T-helper 9 cell (primary cell): ENCODE measurements at regions not wholly inside any gene's neighbourhood (a gene's known extent, or its start where the extent isn't known, plus 50 kb on each side); places are given as distances from the start of the nearest gene placed in this dataset.

Experiments used
- DNase-seq: peaks from one replicate; pipeline ENCODE4 v3.0.0-alpha.2; 2020

GRCh38 chr11:25990406-25990805, 341.5 kb upstream of the ANO3 start:
- no peak for DNase-seq

- DNase-seq, result no peak
Observed at GRCh38 chr11:25991476-25991875, 340.5 kb upstream of the ANO3 start.

- no peak for DNase-seq
Observed at GRCh38 chr11:25992294-25992693, 339.6 kb upstream of the ANO3 start.

DNA sequence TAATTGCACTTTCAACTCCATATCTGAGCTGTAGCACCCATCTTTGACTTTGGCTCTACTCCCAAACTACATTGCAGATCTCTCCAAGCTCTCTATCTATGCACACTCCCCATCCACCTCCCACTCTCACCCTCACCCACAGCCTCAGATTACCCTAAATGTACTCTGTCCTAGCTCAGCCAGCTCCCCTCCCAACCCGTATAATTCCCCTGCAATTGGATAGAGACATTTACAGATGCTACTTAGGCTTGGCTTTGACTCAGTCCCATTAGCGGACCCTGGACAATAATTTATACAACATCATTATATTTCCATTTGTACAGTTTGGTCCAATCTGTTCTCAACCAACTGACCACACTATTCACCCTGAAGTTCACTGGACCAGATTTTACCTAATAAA, 338.9 kb upstream of the ANO3 start:
- no peak for DNase-seq

DNA sequence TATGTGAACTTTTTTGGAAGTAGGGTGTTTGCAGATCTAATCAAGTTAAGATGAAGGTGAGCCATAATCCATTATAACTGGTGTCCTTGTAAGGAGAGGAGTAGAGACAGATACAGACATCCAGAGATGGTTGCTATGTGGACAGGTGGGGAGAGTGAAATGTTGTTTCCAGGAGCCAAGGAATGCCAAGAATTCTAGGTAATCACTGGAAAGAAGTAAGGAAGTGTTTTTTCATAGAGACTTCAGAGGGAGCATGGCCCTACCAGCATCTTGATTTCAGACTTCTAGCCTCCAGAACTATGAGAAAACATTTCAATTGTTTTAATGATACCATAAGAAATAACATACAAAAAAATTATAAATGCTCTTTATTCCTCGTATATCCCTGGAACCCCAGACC, 320.5 kb upstream of the ANO3 start:
- no peak for DNase-seq

GRCh38 chr11:26014456-26015115, 317.3 kb upstream of the ANO3 start:
- no peak for DNase-seq

DNA sequence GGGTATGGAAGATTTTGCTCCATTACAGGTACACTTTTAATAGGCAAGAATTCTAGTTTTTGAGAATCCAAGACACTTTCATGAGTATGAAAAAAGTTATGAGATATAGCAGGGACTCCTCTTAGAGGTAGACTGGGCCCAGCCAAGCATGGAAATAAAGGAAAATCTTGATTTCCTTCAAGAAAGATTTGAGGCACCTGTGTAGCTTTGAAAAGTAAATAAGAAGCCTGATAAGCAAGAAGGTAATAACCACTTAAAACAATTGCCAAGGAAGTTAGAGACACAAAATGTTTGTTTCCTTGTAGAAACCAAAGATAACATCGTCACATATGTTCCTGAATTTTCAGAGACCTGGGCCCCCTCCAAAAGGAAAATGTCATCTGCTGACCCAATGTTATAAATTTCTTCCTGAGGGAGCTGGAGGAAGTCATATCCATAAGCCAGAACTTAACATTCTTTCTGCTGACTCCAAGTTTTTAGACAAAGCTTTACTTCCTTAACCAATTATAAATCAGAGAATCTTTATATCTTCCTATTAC, 314.5 kb upstream of the ANO3 start:
- DNase-seq, result no peak

- DNase-seq, result no peak
Observed at GRCh38 chr11:26017903-26018302, 314.0 kb upstream of the ANO3 start.

DNA sequence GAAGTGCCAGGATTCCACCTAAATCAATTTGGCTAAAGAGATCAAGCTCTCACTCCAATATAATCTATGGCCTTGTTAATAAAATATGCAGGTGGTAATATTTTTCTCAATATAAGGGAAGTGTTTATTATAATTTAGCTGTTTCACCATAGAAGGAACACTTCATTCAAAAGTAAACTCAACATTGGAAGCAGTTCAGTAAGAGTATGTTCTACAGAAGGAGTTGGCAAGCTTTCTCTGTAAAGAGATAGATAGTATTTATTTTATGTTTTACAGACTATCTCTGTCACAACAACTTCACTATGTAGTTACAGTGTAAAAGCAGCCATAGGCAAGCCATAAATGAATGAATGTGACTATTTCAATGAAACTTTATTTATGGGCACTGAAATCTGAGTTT, 313.6 kb upstream of the ANO3 start:
- no peak for DNase-seq

DNA sequence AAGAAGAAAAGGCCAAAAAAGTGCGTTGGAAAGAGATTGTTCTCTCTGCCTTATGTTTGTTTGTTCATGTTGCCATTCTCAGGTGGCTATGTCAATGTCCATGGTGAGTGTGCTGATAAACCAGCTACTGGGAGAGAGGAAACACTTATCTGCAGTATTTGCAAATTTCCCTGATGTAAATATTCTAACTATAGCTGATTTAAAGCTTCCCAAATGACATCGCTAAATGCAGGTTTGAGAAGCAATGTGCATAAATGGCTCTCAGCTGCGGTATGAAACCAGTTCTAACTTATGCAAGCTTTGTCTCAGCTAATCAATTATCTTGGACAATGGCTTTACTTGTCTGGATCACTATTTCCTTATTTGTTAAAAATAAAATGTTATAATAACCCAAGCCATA, 312.5 kb upstream of the ANO3 start:
- no peak for DNase-seq

DNA sequence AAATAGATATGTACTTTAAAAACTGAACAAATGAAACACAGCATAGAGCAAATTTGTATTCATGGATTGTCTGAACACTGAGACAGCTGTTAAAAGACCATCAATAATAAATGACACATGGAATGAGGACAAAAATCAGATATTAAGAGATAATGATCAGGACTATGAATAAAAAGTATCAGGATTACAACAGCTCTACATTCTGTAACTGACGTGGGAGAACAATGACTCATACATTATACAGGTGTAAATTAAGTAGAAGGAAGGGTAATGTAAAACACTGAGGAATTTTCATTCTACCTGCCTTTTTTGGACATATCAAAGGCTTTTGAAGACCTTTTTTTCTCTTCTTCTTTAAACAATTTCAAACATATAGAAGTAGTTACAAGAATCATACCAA, 310.9 kb upstream of the ANO3 start:
- no peak for DNase-seq

- DNase-seq, result no peak
Observed at GRCh38 chr11:26023057-26023456, 308.9 kb upstream of the ANO3 start.

DNA sequence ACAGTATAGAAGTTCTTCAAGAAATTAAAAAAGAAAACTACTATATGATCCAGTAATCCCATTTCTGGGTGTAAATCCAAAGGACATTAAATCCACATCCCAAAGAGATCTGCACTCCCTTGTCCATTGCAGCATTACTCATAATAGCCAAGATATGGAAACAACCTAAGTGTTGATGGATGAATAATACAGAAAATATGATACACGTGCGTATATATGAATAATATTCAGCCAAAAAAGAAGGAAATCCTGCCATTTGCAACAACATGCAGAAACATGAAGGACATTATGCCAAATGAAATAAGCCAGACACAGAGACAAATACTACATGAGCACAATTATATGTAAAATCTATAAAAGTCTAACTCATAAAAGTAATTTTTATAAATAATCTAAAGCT, 306.3 kb upstream of the ANO3 start:
- no peak for DNase-seq

DNA sequence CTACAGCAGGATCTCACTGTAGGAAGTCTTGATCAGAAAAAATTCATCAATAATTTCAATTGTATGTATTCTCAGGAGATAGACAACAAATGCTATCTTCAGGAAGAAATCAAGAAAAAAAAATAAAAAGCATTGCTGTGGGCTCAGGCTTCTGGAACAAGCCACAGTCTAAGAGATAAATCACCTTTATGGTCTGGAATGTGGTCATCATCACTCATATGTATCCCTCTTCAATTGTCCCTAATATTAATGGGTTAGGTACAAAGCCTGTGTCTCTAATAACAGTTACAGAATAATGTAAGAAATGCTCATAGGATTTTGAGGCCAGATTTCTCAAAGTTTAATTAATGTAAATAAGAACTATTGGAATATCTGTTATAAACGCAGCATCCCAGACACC, 305.9 kb upstream of the ANO3 start:
- no peak for DNase-seq

DNA sequence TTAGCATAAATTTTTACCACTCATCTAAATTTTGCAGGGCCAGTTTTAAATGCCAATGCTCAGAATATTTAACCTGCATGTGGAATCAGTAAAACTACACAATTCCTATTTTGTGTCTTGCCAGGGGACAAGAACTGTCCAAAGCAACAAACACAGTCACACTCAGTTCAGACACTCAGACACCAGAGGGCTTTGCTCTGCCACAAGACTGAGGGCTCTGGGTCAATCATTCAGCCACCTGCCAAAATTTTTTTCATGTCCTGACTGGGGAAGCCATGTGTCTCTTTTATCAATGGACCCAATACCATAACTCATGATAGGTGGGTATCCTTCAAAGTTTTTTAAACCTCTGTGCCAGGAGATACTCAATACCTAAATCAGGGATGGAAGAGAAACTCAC, 304.0 kb upstream of the ANO3 start:
- no peak for DNase-seq

DNA sequence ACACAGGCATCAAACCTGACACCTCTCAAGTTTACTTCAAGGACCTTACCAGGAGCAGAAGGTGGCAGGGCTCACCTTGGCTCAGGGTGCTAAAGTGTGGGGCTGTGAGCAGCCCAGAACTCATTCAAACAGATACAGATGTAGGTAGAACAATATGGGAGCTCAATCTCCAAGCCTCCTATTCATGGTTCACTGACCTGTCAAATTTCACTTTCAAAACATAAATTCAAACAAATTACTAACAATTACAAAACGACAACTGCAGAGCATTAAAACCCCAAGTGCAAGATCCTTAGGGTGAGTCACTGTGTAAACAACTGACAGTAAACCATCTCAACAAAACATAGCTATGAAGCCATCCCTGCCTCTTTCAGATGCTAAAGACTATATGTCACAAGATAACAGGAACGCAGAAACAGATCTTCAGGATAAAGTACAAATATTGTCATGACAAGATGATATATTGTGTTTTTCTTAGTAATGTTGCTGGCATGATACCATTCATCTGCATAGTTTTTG, 303.5 kb upstream of the ANO3 start:
- no peak for DNase-seq

DNA sequence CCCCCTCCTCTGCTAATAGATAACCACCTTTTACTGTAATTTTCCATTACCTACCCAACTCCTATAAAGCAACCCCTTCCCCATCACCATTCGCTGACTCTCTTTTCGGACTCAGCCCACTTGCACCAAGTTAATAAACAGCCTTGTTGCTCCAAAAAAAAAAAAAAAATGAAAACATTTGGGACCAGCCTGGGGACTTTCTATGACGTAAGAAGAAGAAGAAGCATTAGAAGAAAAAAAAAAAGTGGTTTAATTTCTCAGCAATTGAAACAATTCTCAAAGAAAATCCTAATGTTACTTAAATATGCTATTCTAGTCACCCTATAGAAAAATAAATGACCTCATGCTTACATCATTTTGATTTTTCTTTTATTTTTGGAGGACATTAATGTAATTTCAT, 301.5 kb upstream of the ANO3 start:
- DNase-seq, result no peak

- no peak for DNase-seq
Observed at GRCh38 chr11:26032241-26032640, 299.7 kb upstream of the ANO3 start.

DNA sequence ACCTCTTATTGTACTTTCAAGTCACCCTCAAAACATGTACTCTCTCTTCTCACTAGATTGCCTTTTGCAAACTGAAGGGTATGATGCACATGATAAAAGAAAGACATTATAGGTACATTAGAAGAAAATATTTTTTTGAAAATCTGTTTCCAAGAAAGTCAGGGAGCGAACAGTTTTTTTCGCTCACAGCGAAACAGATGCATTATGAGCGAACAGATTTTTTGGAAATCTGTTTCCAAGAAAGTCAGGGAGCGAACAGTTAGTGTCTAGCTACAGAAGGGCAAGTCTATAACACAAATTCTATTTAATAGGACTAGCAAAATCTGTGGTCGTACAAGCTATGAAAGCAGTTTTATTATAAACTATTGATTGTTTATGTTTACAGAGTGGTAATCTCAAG, 296.2 kb upstream of the ANO3 start:
- no peak for DNase-seq

GRCh38 chr11:26037716-26038115, 294.2 kb upstream of the ANO3 start:
- DNase-seq, result no peak

GRCh38 chr11:26040339-26040738, 291.6 kb upstream of the ANO3 start:
- no peak for DNase-seq

GRCh38 chr11:26042113-26042512, 289.8 kb upstream of the ANO3 start:
- no peak for DNase-seq

DNA sequence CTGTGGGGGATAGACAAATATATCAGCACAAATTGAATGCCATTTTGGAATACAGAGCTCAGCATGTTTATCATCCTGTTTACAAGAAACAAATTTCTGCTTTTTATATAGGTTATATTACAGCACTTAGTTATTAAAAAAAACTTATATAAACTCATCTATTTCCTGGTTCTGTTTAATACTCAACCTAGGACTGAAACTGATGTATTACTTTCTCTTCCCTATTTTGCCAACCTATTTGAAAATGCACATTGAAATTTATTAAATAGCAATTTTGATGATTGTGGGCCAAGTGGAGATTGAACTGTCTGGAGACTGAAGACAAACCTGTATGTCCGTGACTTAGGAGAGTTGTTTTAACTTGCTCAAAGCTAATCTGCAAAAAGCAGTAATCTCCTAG, 288.3 kb upstream of the ANO3 start:
- no peak for DNase-seq

GRCh38 chr11:26044389-26044788, 287.5 kb upstream of the ANO3 start:
- no peak for DNase-seq

GRCh38 chr11:26045082-26045481, 286.8 kb upstream of the ANO3 start:
- no peak for DNase-seq
